ENCODE measurements at regions not wholly inside any gene's neighbourhood (a gene's known extent, or its start where the extent isn't known, plus 50 kb on each side); places are given as distances from the start of the nearest gene placed in this dataset.

DNA sequence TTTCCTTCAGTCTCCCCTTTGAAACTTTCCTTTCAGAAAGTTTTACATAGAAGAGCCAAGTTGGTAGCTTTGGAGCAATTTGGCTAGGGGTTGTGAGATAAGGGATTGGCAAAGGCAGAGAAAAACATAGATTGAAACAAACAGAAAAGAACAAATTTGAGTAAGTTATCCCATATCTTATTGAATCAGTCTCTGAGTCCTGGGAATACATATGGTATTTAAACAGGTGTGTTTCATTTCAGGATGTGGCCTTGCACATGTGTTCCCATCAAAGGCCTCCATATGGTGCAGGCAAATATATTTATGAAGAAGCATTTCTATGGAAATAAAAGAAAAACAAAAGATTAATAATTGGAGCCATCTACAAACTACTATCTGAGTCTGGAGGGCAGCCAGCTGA, 227.9 kb upstream of the ZFP42 start:
- H4K8ac ChIP-seq (replicated peaks; ENCODE audit: insufficient read length, low read depth, low read length): no peak overlapping the region
- H2BK5ac ChIP-seq (ENCODE audit: insufficient read length, low read length): no peak overlapping the region
- no peak overlapping the region for H2BK12ac ChIP-seq (ENCODE audit: insufficient read length, low read depth, low read length)
- no peak for DNase-seq
- H3K18ac ChIP-seq (ENCODE audit: insufficient read length, low read depth, low read length): no peak overlapping the region
- no peak overlapping the region for H2BK120ac ChIP-seq (ENCODE audit: low read depth, low read length, poor library complexity, severe bottlenecking)
- Mint-ChIP-seq H3K4me3 (no peak overlapping the region), H3K27ac (no peak overlapping the region), H3K27me3 (ENCODE audit: low read depth) (no peaks in the 10 kb centered on the region), H3K36me3 (ENCODE audit: insufficient read depth in 1 of 3, low read depth in 3 of 3) (no peaks in the 10 kb centered on the region; a peak in 2 of 7 replicates), H3K4me1 (peaks cover 7% of the 10 kb centered on the region in 2 experiments), H3K9me3 (no peaks in the 10 kb centered on the region)
- peaks cover 2% of the 10 kb centered on the region; the same call in 1 of the 2 replicates for H3K4me1 ChIP-seq (ENCODE audit: insufficient read depth, low read length)
- no peaks in the 10 kb centered on the region for H3K79me2 ChIP-seq (ENCODE audit: insufficient read depth, low read length)
- H3K23ac ChIP-seq (ENCODE audit: insufficient read length, low read depth, low read length): no peak overlapping the region
- H4K91ac ChIP-seq (ENCODE audit: insufficient read length, low read depth, low read length): no peak overlapping the region
- H3K27ac ChIP-seq (ENCODE audit: insufficient read length, low read depth, low read length): no peak overlapping the region
- H3K14ac ChIP-seq (ENCODE audit: insufficient read depth, low read length): no peak overlapping the region
- no peaks in the 10 kb centered on the region for H3K27me3 ChIP-seq (ENCODE audit: insufficient read depth, low read length)
- no peaks in the 10 kb centered on the region for H3K79me1 ChIP-seq (ENCODE audit: insufficient read depth, low read depth, low read length, poor library complexity, severe bottlenecking)
- H4K20me1 ChIP-seq (ENCODE audit: control insufficient read depth, insufficient read depth, insufficient read length): no peaks in the 10 kb centered on the region
- no peak overlapping the region for H3K4me2 ChIP-seq (ENCODE audit: insufficient read depth, insufficient read length, low read length)
- no peak overlapping the region for H3K56ac ChIP-seq (ENCODE audit: insufficient read length, low read depth, low read length)
- H2BK15ac ChIP-seq (ENCODE audit: low read depth, low read length): no peak overlapping the region
- no peak overlapping the region for H3K4ac ChIP-seq (ENCODE audit: low read depth, low read length)
- no peaks in the 10 kb centered on the region for H3K9me3 ChIP-seq (ENCODE audit: control insufficient read depth, low read depth, low read length)
- H3K23me2 ChIP-seq (ENCODE audit: insufficient read length, low read depth, low read length, poor library complexity, severe bottlenecking): no peaks in the 10 kb centered on the region
- TF ChIP-seq, protein P1, sequence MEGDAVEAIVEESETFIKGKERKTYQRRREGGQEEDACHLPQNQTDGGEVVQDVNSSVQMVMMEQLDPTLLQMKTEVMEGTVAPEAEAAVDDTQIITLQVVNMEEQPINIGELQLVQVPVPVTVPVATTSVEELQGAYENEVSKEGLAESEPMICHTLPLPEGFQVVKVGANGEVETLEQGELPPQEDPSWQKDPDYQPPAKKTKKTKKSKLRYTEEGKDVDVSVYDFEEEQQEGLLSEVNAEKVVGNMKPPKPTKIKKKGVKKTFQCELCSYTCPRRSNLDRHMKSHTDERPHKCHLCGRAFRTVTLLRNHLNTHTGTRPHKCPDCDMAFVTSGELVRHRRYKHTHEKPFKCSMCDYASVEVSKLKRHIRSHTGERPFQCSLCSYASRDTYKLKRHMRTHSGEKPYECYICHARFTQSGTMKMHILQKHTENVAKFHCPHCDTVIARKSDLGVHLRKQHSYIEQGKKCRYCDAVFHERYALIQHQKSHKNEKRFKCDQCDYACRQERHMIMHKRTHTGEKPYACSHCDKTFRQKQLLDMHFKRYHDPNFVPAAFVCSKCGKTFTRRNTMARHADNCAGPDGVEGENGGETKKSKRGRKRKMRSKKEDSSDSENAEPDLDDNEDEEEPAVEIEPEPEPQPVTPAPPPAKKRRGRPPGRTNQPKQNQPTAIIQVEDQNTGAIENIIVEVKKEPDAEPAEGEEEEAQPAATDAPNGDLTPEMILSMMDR (conservative IDR thresholded peaks at IDR 0.05): no peak
- no peak overlapping the region for H3K9ac ChIP-seq (ENCODE audit: extremely low read depth, insufficient read length, low read length)
- no peak overlapping the region for H2AK5ac ChIP-seq (ENCODE audit: insufficient read length, low read length)
- H3T11ph ChIP-seq (ENCODE audit: low read length): no peak overlapping the region
- no peak overlapping the region for H2AFZ ChIP-seq (ENCODE audit: low read length)
- no peak overlapping the region for H4K5ac ChIP-seq (ENCODE audit: insufficient read length, low read depth, low read length)
- no peak overlapping the region for H2BK20ac ChIP-seq (ENCODE audit: low read depth, low read length, poor library complexity, severe bottlenecking)
